HG03066 (cell line): ENCODE measurements at regions not wholly inside any gene's neighbourhood (a gene's known extent, or its start where the extent isn't known, plus 50 kb on each side); places are given as distances from the start of the nearest gene placed in this dataset.
"Not testable (repeated sequence)": the region's sequence is repeated elsewhere in the genome, so short reads cannot be mapped to it uniquely, and the experiment has no call there.

Experiments used
- ATAC-seq: cut with Tn5 transposase; IDR thresholded peaks from one replicate; pipeline ENCODE4 v1.9.1; 2021; ENCODE audit warnings: low read depth; ENCODE audit not compliant: unreplicated experiment

- ATAC-seq: no peak
Measured at GRCh38 chr13:90801621-90802020, 545.9 kb upstream of the MIR17HG start.

GRCh38 chr13:90803210-90803609 is 544.3 kb upstream of the MIR17HG start:
- ATAC-seq: no peak

GRCh38 chr13:90806016-90806615 is 541.4 kb upstream of the MIR17HG start:
- ATAC-seq: no peak

GRCh38 chr13:90806892-90807291 is 540.6 kb upstream of the MIR17HG start:
- no peak for ATAC-seq

- no peak for ATAC-seq
Measured at GRCh38 chr13:90808838-90809237, 538.6 kb upstream of the MIR17HG start.

- ATAC-seq: no peak
Measured at GRCh38 chr13:90824032-90824431, 523.5 kb upstream of the MIR17HG start.

GRCh38 chr13:90826688-90827087 is 520.8 kb upstream of the MIR17HG start:
- ATAC-seq: no peak

GRCh38 chr13:90830782-90831181 is 516.7 kb upstream of the MIR17HG start:
- ATAC-seq: no peak

GRCh38 chr13:90833951-90834350 is 513.5 kb upstream of the MIR17HG start:
- ATAC-seq: no peak

- no peak for ATAC-seq
Measured at GRCh38 chr13:90834700-90835099, 512.8 kb upstream of the MIR17HG start.

GRCh38 chr13:90835826-90836225 is 511.7 kb upstream of the MIR17HG start:
- ATAC-seq: no peak

- no peak for ATAC-seq
Measured at GRCh38 chr13:90838317-90838960, 509.0 kb upstream of the MIR17HG start.

GRCh38 chr13:90839061-90839460 is 508.4 kb upstream of the MIR17HG start:
- ATAC-seq: no peak

- no peak for ATAC-seq
Measured at GRCh38 chr13:90846936-90847335, 500.6 kb upstream of the MIR17HG start.

GRCh38 chr13:90853666-90854065 is 493.8 kb upstream of the MIR17HG start:
- ATAC-seq: not testable (repeated sequence)

- ATAC-seq: no peak
Measured at GRCh38 chr13:90857921-90858320, 489.6 kb upstream of the MIR17HG start.

- ATAC-seq: no peak
Measured at GRCh38 chr13:90866006-90866405, 481.5 kb upstream of the MIR17HG start.

GRCh38 chr13:90867336-90867683 is 480.2 kb upstream of the MIR17HG start:
- ATAC-seq: peak; percentile 97

- ATAC-seq: no peak
Measured at GRCh38 chr13:90868321-90868920, 479.1 kb upstream of the MIR17HG start.

- no peak for ATAC-seq
Measured at GRCh38 chr13:90869580-90869979, 477.9 kb upstream of the MIR17HG start.

GRCh38 chr13:90872491-90873025 is 474.9 kb upstream of the MIR17HG start:
- ATAC-seq: no peak

GRCh38 chr13:90880790-90881189 is 466.7 kb upstream of the MIR17HG start:
- no peak for ATAC-seq
